Osteoblast (primary cell): ENCODE measurements at regions not wholly inside any gene's neighbourhood (a gene's known extent, or its start where the extent isn't known, plus 50 kb on each side); places are given as distances from the start of the nearest gene placed in this dataset.

ENCODE experiments used
- DNase-seq: peaks from one replicate; pipeline ENCODE4 v3.0.0; 2011; ENCODE audit warnings: low spot score, mixed read lengths; ENCODE audit not compliant: insufficient read length; ENCODE audit errors: missing footprints
- H2AFZ ChIP-seq: 2 replicates; pipeline ENCODE4 v1.6.0; 2011; ENCODE audit warnings: mild to moderate bottlenecking, low read length
- H3K27ac ChIP-seq: 2 replicates; pipeline ENCODE4 v1.5.1; 2011; ENCODE audit warnings: mild to moderate bottlenecking, low read depth, low read length, moderate library complexity
- H3K27me3 ChIP-seq: 2 replicates; pipeline ENCODE4 v1.6.0; 2012; ENCODE audit warnings: mild to moderate bottlenecking, control low read depth, inconsistent platforms, low read length, moderate library complexity; ENCODE audit not compliant: insufficient read depth
- H3K36me3 ChIP-seq: 2 replicates; pipeline ENCODE4 v1.5.1; 2011; ENCODE audit warnings: mild to moderate bottlenecking, low read length, control low read depth, moderate library complexity; ENCODE audit not compliant: insufficient read depth
- H3K4me1 ChIP-seq: 2 replicates; pipeline ENCODE4 v1.5.1; 2011; ENCODE audit warnings: mild to moderate bottlenecking, low read length, control low read depth, moderate library complexity; ENCODE audit not compliant: insufficient read depth
- H3K4me2 ChIP-seq: 2 replicates; pipeline ENCODE4 v1.6.0; 2011; ENCODE audit warnings: mild to moderate bottlenecking, low read length; ENCODE audit not compliant: insufficient read depth
- H3K4me3 ChIP-seq: fragments of 200-600 bp; sonication (generic); 3 replicates; pipeline ENCODE4 v1.5.1; 2012; ENCODE audit warnings: mild to moderate bottlenecking, low read length, inconsistent platforms; ENCODE audit not compliant: insufficient read depth
- H3K79me2 ChIP-seq: 2 replicates; pipeline ENCODE4 v1.6.0; 2012; ENCODE audit warnings: mild to moderate bottlenecking, low read length, control low read depth, inconsistent platforms; ENCODE audit not compliant: insufficient read depth
- H3K9me3 ChIP-seq: 2 replicates; pipeline ENCODE4 v1.5.1; 2011; ENCODE audit warnings: low read depth, low read length, control low read depth
- H4K20me1 ChIP-seq: 2 replicates; pipeline ENCODE4 v1.6.0; 2012; ENCODE audit warnings: mild to moderate bottlenecking, low read length, control low read depth; ENCODE audit not compliant: insufficient read depth
- TF ChIP-seq, protein P1 (sequence below): IDR thresholded peaks from 2 replicates; pipeline ENCODE4 v1.5.1; 2011; ENCODE audit warnings: mild to moderate bottlenecking, low read depth, low read length, moderate library complexity; ENCODE audit errors: extremely low read depth

DNA sequence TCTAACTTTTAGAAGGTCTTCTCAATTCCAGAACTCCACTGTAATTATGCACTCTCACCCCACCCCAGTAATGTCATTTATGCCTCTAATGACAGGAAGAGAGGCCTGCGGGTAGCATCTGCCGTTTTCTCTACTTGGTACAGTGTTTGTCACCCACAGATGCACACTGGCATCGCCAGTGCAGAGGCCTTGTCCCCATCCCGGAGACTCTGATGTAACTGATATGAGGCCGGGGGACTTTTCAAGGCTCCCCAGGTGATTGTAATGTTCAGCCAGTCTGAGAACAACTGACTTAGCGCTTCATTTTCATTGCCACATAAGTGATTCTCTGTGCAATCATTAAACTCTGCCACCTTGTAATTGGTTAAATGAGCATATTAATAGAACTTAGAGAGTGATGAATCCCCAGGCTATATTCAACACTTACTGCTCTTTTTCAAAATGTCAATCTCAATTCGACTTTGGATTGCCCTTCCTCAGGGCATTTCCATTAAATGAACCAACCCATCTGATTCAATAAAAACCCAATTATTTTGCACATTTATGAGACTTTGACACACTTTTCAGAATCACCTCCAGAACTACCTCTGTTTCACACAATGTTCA lies 113.2 kb downstream of the HERPUD2 start:
- H3K4me1 ChIP-seq, result no peaks in the 10 kb centered on the region
- no peaks in the 10 kb centered on the region for H3K79me2 ChIP-seq
- DNase-seq, result no peak
- H3K4me3 ChIP-seq, result no peak overlapping the region
- no peaks in the 10 kb centered on the region for H3K27me3 ChIP-seq
- H3K27ac ChIP-seq, result no peak overlapping the region
- no peaks in the 10 kb centered on the region for H4K20me1 ChIP-seq
- no peak overlapping the region for H2AFZ ChIP-seq
- H3K36me3 ChIP-seq, result no peaks in the 10 kb centered on the region
- H3K9me3 ChIP-seq, result no peaks in the 10 kb centered on the region
- TF ChIP-seq, protein P1, sequence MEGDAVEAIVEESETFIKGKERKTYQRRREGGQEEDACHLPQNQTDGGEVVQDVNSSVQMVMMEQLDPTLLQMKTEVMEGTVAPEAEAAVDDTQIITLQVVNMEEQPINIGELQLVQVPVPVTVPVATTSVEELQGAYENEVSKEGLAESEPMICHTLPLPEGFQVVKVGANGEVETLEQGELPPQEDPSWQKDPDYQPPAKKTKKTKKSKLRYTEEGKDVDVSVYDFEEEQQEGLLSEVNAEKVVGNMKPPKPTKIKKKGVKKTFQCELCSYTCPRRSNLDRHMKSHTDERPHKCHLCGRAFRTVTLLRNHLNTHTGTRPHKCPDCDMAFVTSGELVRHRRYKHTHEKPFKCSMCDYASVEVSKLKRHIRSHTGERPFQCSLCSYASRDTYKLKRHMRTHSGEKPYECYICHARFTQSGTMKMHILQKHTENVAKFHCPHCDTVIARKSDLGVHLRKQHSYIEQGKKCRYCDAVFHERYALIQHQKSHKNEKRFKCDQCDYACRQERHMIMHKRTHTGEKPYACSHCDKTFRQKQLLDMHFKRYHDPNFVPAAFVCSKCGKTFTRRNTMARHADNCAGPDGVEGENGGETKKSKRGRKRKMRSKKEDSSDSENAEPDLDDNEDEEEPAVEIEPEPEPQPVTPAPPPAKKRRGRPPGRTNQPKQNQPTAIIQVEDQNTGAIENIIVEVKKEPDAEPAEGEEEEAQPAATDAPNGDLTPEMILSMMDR, result no peak
- no peak overlapping the region for H3K4me2 ChIP-seq

DNA sequence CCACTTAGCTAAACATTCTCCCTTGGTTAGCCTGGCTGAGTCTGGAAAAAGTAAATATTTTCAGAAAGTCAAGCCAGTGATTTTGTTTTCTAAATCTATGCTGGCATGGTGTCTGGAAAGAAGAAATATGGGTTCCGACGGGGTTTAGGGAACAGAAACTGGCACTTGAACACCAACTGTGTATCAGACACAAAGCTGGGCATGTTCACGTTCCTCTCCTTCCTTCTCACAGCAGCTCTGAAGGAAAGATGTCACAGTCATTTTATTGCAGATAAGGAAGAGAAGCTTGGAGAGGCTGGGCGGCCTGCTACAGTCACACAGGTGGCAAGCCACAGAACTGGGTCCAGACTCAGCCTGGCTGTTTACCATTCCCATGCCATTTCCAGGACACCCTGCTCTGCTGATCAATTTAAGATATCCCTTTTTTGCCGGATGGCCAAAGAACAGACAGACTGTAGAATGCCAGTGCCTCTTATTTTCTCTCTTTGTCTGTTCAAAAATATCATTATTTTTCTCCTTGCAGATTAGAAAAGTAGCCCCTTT lies 118.8 kb downstream of the HERPUD2 start:
- H3K9me3 ChIP-seq, result no peaks in the 10 kb centered on the region
- no peaks in the 10 kb centered on the region for H3K79me2 ChIP-seq
- H3K4me3 ChIP-seq, result no peak overlapping the region
- no peak overlapping the region for H3K4me2 ChIP-seq
- no peak overlapping the region for H2AFZ ChIP-seq
- H3K4me1 ChIP-seq, result no peaks in the 10 kb centered on the region
- H4K20me1 ChIP-seq, result no peaks in the 10 kb centered on the region
- no peak overlapping the region for H3K27ac ChIP-seq
- H3K27me3 ChIP-seq, result no peaks in the 10 kb centered on the region
- TF ChIP-seq, protein P1, result no peak
- no peak for DNase-seq
- no peaks in the 10 kb centered on the region for H3K36me3 ChIP-seq

DNA sequence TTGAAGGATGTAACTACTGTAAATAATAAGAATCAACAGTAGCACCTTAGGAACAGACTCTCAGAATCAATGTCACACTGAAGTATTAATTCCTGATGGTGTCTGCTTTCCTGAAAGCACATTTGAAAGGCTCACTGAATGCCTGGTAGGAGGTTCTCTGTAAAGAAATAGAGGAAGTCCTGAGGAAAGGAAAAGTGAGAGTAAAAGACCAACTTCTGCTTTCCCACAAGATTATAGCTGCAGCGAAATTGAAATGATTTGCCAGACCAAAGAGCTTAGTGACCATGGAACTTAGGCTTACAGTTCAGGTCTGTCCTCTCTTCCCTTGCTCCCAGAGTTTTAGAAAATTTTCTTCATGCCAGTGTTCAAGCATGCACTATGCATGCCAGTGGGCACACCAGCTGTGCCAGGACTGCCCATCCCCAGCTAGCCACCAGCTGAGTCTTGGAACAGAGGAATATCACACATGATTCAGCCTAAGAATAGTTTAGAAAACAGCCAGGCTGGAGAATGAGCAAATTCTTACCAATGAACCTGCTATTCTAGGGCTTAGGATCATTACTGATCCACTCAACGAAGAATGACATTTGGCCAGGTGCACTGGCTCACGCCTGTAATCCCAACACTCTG lies 123.2 kb downstream of the HERPUD2 start:
- Histone ChIP-seq H3K4me1 (no peaks in the 10 kb centered on the region), H4K20me1 (no peaks in the 10 kb centered on the region), H3K4me3 (no peak overlapping the region), H3K36me3 (no peaks in the 10 kb centered on the region), H3K27me3 (no peaks in the 10 kb centered on the region), H2AFZ (no peak overlapping the region), H3K9me3 (no peaks in the 10 kb centered on the region), H3K27ac (no peak overlapping the region), H3K79me2 (no peaks in the 10 kb centered on the region), H3K4me2 (no peak overlapping the region)
- TF ChIP-seq, protein P1, result no peak
- no peak for DNase-seq

DNA sequence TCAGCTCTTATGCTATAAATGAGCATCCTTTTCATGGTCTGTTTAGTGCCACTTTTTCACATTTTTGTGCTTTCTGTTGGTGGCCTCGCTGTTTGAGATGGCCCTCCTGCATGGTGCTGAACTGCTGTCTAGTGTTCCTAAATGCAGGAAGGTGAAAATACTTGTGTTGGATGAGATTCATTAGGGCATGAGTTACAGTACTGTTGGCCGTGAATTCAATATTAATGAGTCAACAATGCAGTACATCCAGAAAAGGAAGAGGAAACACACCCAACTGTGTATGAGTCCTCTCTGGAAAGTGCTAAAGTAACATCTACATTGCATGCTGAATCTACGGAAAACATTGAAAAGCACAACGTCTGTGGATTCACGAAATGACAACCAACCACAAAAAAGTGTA lies 124.0 kb downstream of the HERPUD2 start:
- Histone ChIP-seq H3K4me2 (no peak overlapping the region), H4K20me1 (no peaks in the 10 kb centered on the region), H3K27ac (no peak overlapping the region), H3K79me2 (no peaks in the 10 kb centered on the region), H3K27me3 (no peaks in the 10 kb centered on the region), H3K4me3 (no peak overlapping the region), H3K36me3 (no peaks in the 10 kb centered on the region), H2AFZ (no peak overlapping the region), H3K9me3 (no peaks in the 10 kb centered on the region), H3K4me1 (no peaks in the 10 kb centered on the region)
- no peak for DNase-seq
- TF ChIP-seq, protein P1, result no peak
